H9 (cell line): ENCODE measurements at regions not wholly inside any gene's neighbourhood (a gene's known extent, or its start where the extent isn't known, plus 50 kb on each side); places are given as distances from the start of the nearest gene placed in this dataset.

Experiments used
- DNase-seq: peaks from one replicate; pipeline ENCODE4 v3.0.0-alpha.2; 2017
- H2AFZ ChIP-seq: one replicate; pipeline ENCODE4 v1.6.1; 2013; ENCODE audit warnings: mild to moderate bottlenecking, low read length, control low read depth, moderate library complexity
- H2AK5ac ChIP-seq: 2 replicates; pipeline ENCODE4 v1.6.1; 2013; ENCODE audit warnings: low read length, control low read depth, mixed read lengths; ENCODE audit not compliant: insufficient read length
- H2BK120ac ChIP-seq: one replicate; pipeline ENCODE4 v1.6.1; 2013; ENCODE audit warnings: low read depth, mild to moderate bottlenecking, low read length, control low read depth, inconsistent platforms; ENCODE audit not compliant: poor library complexity, severe bottlenecking
- H2BK12ac ChIP-seq: 2 replicates; pipeline ENCODE4 v1.6.1; 2013; ENCODE audit warnings: low read length, control low read depth, mixed read lengths, low read depth; ENCODE audit not compliant: insufficient read length
- H2BK15ac ChIP-seq: 2 replicates; pipeline ENCODE4 v1.6.1; 2013; ENCODE audit warnings: low read depth, low read length, control low read depth
- H2BK20ac ChIP-seq: one replicate; pipeline ENCODE4 v1.6.1; 2013; ENCODE audit warnings: low read depth, mild to moderate bottlenecking, low read length, control low read depth, inconsistent platforms; ENCODE audit not compliant: poor library complexity, severe bottlenecking
- H2BK5ac ChIP-seq: 2 replicates; pipeline ENCODE4 v1.6.1; 2013; ENCODE audit warnings: low read length, control low read depth, mixed read lengths; ENCODE audit not compliant: insufficient read length
- H3K14ac ChIP-seq: 2 replicates; pipeline ENCODE4 v1.6.1; 2013; ENCODE audit warnings: low read length, control low read depth; ENCODE audit not compliant: insufficient read depth
- H3K18ac ChIP-seq: 2 replicates; pipeline ENCODE4 v1.6.1; 2013; ENCODE audit warnings: low read depth, mild to moderate bottlenecking, mixed read lengths, low read length, control low read depth; ENCODE audit not compliant: insufficient read length
- H3K23ac ChIP-seq: 2 replicates; pipeline ENCODE4 v1.6.1; 2013; ENCODE audit warnings: low read length, control low read depth, mixed read lengths, low read depth; ENCODE audit not compliant: insufficient read length
- H3K23me2 ChIP-seq: 2 replicates; pipeline ENCODE4 v1.6.1; 2013; ENCODE audit warnings: low read depth, mild to moderate bottlenecking, mixed read lengths, low read length, control low read depth; ENCODE audit not compliant: insufficient read length, poor library complexity, severe bottlenecking
- H3K27ac ChIP-seq: 2 replicates; pipeline ENCODE4 v1.5.1; 2013; ENCODE audit warnings: low read length, control low read depth, mixed read lengths, low read depth; ENCODE audit not compliant: insufficient read length
- H3K27me3 ChIP-seq: 2 replicates; pipeline ENCODE4 v1.6.1; 2013; ENCODE audit warnings: low read length, control low read depth, inconsistent platforms; ENCODE audit not compliant: insufficient read depth
- H3K4ac ChIP-seq: 2 replicates; pipeline ENCODE4 v1.6.1; 2013; ENCODE audit warnings: low read depth, mild to moderate bottlenecking, control low read depth, inconsistent platforms, low read length, moderate library complexity
- H3K4me1 ChIP-seq: 2 replicates; pipeline ENCODE4 v1.6.1; 2013; ENCODE audit warnings: low read length, control low read depth, inconsistent platforms; ENCODE audit not compliant: insufficient read depth
- H3K4me2 ChIP-seq: 2 replicates; pipeline ENCODE4 v1.6.1; 2013; ENCODE audit warnings: low read length, control low read depth, mixed read lengths; ENCODE audit not compliant: insufficient read length, insufficient read depth
- H3K56ac ChIP-seq: 2 replicates; pipeline ENCODE4 v1.6.1; 2013; ENCODE audit warnings: low read depth, mild to moderate bottlenecking, mixed read lengths, low read length, control low read depth; ENCODE audit not compliant: insufficient read length
- H3K79me1 ChIP-seq: 2 replicates; pipeline ENCODE4 v1.6.1; 2013; ENCODE audit warnings: low read depth, mild to moderate bottlenecking, moderate library complexity, low read length, control low read depth, inconsistent platforms; ENCODE audit not compliant: insufficient read depth, poor library complexity, severe bottlenecking
- H3K79me2 ChIP-seq: 2 replicates; pipeline ENCODE4 v1.6.1; 2013; ENCODE audit warnings: low read length, control low read depth, inconsistent platforms; ENCODE audit not compliant: insufficient read depth
- H3K9ac ChIP-seq: 2 replicates; pipeline ENCODE4 v1.6.1; 2013; ENCODE audit warnings: low read length, control low read depth, mixed read lengths; ENCODE audit not compliant: insufficient read length; ENCODE audit errors: extremely low read depth
- H3K9me3 ChIP-seq: one replicate; pipeline ENCODE4 v1.6.1; 2013; ENCODE audit warnings: low read depth, low read length, inconsistent platforms; ENCODE audit not compliant: control insufficient read depth
- H3T11ph ChIP-seq: one replicate; pipeline ENCODE4 v1.6.1; 2013; ENCODE audit warnings: mild to moderate bottlenecking, low read length, control low read depth, inconsistent platforms
- H4K20me1 ChIP-seq: one replicate; pipeline ENCODE4 v1.6.1; 2013; ENCODE audit not compliant: control insufficient read depth, insufficient read length, insufficient read depth
- H4K5ac ChIP-seq: 2 replicates; pipeline ENCODE4 v1.6.1; 2013; ENCODE audit warnings: low read depth, mild to moderate bottlenecking, mixed read lengths, low read length, control low read depth; ENCODE audit not compliant: insufficient read length
- H4K8ac ChIP-seq: replicated peaks from 2 replicates; pipeline ENCODE4 v1.6.1; 2013; ENCODE audit warnings: low read length, control low read depth, mixed read lengths, low read depth; ENCODE audit not compliant: insufficient read length
- H4K91ac ChIP-seq: 2 replicates; pipeline ENCODE4 v1.6.1; 2013; ENCODE audit warnings: low read depth, mild to moderate bottlenecking, moderate library complexity, mixed read lengths, low read length, control low read depth; ENCODE audit not compliant: insufficient read length
- H3K27ac Mint-ChIP-seq, 3 experiments: 2 replicates in 2 of 3; 3 replicates in 1 of 3; pipeline ENCODE4 v1.8.0; 2020 to 2021; ENCODE audit warnings: mixed read lengths in 3 of 3, mild to moderate bottlenecking in 1 of 3, moderate library complexity in 1 of 3
- H3K27me3 Mint-ChIP-seq: 2 replicates; pipeline ENCODE4 v1.8.0; 2021; ENCODE audit warnings: low read depth, mild to moderate bottlenecking, moderate library complexity, mixed read lengths
- H3K36me3 Mint-ChIP-seq, 3 experiments: 2 replicates in 2 of 3; 3 replicates in 1 of 3; pipeline ENCODE4 v1.8.0; 2020 to 2021; ENCODE audit warnings: low read depth in 3 of 3, mixed read lengths in 3 of 3; ENCODE audit not compliant: insufficient read depth in 1 of 3
- H3K4me1 Mint-ChIP-seq, 2 experiments: 2 replicates each; pipeline ENCODE4 v1.8.0; 2020; ENCODE audit warnings: mixed read lengths in 2 of 2
- H3K4me3 Mint-ChIP-seq, 2 experiments: 2 replicates in 1 of 2; 3 replicates in 1 of 2; pipeline ENCODE4 v1.8.0; 2020 to 2021; ENCODE audit warnings: mild to moderate bottlenecking in 2 of 2, mixed read lengths in 2 of 2, moderate library complexity in 1 of 2
- H3K9me3 Mint-ChIP-seq, 2 experiments: 2 replicates in 1 of 2; 3 replicates in 1 of 2; pipeline ENCODE4 v1.8.0; 2020; ENCODE audit warnings: mild to moderate bottlenecking in 2 of 2, mixed read lengths in 2 of 2, moderate library complexity in 1 of 2
- WGBS: extraction: QIAGEN DNeasy Blood & Tissue Kit; methylation state at CpG from one replicate; pipeline ENCODE4 v1.1.7; 2013; ENCODE audit warnings: missing lambda C conversion rate, low lambda C conversion rate, mixed read lengths; ENCODE audit not compliant: insufficient read length; ENCODE audit errors: extremely low coverage; 5-methylcytosine and 5-hydroxymethylcytosine counted together
- TF ChIP-seq, protein P1 (sequence below): fragments of 200-600 bp; sonication (generic); conservative IDR thresholded peaks from 3 replicates; pipeline ENCODE4 v1.8.0; 2021; ENCODE audit warnings: antibody characterized with exemption, mild to moderate bottlenecking

DNA sequence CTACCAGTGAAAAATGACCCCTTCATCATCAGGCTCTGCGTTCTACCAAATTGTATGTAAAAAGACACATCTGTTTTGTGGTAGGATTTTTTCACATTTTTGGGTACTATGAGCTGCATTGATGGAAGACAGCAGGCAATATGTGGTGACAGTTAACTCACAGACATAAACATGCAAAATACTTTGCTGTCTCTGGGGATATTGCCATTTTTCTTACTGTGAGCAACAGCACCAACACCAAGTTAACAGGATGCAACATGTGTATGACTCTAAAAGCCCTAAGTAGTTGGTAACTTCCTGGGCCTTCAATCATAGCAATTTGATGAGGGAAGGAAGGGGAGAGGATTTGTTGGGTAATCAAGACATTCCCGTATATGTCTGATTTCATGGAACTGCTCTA lies 56.4 kb upstream of the DRP2 start:
- no peaks in the 10 kb centered on the region for H3K27me3 ChIP-seq
- H4K20me1 ChIP-seq: no peaks in the 10 kb centered on the region
- no peak overlapping the region for H3K14ac ChIP-seq
- H3K4ac ChIP-seq: no peak overlapping the region
- no peak overlapping the region for H2BK120ac ChIP-seq
- no peak overlapping the region for H2AK5ac ChIP-seq
- no peak overlapping the region for H2BK12ac ChIP-seq
- H4K8ac ChIP-seq: no peak overlapping the region
- H3K27me3 Mint-ChIP-seq: no peaks in the 10 kb centered on the region
- no peak overlapping the region; a peak in 1 of 5 replicates for H3K4me3 Mint-ChIP-seq
- no peak overlapping the region for H2BK5ac ChIP-seq
- H3K4me2 ChIP-seq: no peak overlapping the region
- H2BK20ac ChIP-seq: no peak overlapping the region
- H3K27ac Mint-ChIP-seq: no peak overlapping the region
- no peak overlapping the region for H3K9ac ChIP-seq
- no peaks in the 10 kb centered on the region for H3K23me2 ChIP-seq
- no peak overlapping the region for H2BK15ac ChIP-seq
- peaks cover 15% of the 10 kb centered on the region for H3K9me3 ChIP-seq
- TF ChIP-seq, protein P1, sequence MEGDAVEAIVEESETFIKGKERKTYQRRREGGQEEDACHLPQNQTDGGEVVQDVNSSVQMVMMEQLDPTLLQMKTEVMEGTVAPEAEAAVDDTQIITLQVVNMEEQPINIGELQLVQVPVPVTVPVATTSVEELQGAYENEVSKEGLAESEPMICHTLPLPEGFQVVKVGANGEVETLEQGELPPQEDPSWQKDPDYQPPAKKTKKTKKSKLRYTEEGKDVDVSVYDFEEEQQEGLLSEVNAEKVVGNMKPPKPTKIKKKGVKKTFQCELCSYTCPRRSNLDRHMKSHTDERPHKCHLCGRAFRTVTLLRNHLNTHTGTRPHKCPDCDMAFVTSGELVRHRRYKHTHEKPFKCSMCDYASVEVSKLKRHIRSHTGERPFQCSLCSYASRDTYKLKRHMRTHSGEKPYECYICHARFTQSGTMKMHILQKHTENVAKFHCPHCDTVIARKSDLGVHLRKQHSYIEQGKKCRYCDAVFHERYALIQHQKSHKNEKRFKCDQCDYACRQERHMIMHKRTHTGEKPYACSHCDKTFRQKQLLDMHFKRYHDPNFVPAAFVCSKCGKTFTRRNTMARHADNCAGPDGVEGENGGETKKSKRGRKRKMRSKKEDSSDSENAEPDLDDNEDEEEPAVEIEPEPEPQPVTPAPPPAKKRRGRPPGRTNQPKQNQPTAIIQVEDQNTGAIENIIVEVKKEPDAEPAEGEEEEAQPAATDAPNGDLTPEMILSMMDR: no peak
- peaks cover 61 to 66% of the 10 kb centered on the region in 2 experiments for H3K9me3 Mint-ChIP-seq
- no peak overlapping the region for H3K23ac ChIP-seq
- H3T11ph ChIP-seq: no peak overlapping the region
- H3K27ac ChIP-seq: no peak overlapping the region
- no CpG with 5 or more reads among the region's 2 CpGs for WGBS
- H3K79me1 ChIP-seq: no peaks in the 10 kb centered on the region
- H3K79me2 ChIP-seq: no peaks in the 10 kb centered on the region
- no peak overlapping the region for H4K91ac ChIP-seq
- no peaks in the 10 kb centered on the region for H3K4me1 ChIP-seq
- peaks cover 22 to 45% (median 38%) of the 10 kb centered on the region in 3 experiments for H3K36me3 Mint-ChIP-seq
- DNase-seq: no peak
- no peak overlapping the region for H4K5ac ChIP-seq
- no peaks in the 10 kb centered on the region for H3K4me1 Mint-ChIP-seq
- no peak overlapping the region for H3K18ac ChIP-seq
- no peak overlapping the region for H3K56ac ChIP-seq
- no peak overlapping the region for H2AFZ ChIP-seq
